Stimulated activated CD4-positive, alpha-beta T cell treated with anti-CD3 and anti-CD28 coated beads, TNF-alpha, amount 100 ng/mL, for 48 hours (primary cell): ENCODE measurements at regions not wholly inside any gene's neighbourhood (a gene's known extent, or its start where the extent isn't known, plus 50 kb on each side); places are given as distances from the start of the nearest gene placed in this dataset.

Experiments used
- DNase-seq, 3 donors: peaks; one replicate each; pipeline ENCODE4 v3.0.0-alpha.2; 2020; ENCODE audit warnings: low read depth in 3 of 3

DNA sequence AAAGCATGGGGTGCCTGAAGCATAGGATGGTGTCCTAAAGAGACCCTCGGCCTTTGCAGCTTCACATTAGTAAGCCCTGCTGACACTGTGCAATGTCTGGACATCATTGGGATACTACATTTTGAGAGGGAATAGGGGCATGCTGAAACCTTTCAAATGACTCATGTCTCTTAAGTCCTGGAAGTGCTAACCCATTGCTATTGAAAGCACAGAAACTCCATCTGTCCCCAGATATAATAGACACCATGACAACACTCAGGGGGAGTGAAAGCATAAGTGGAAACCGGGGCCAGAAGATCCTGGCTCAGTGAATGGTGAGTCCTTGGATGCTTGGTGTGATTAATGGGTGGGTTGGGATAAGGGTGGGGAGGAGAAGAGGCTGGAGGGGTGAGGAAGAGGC lies 595.5 kb upstream of the ID2 start:
- no peak for DNase-seq

DNA sequence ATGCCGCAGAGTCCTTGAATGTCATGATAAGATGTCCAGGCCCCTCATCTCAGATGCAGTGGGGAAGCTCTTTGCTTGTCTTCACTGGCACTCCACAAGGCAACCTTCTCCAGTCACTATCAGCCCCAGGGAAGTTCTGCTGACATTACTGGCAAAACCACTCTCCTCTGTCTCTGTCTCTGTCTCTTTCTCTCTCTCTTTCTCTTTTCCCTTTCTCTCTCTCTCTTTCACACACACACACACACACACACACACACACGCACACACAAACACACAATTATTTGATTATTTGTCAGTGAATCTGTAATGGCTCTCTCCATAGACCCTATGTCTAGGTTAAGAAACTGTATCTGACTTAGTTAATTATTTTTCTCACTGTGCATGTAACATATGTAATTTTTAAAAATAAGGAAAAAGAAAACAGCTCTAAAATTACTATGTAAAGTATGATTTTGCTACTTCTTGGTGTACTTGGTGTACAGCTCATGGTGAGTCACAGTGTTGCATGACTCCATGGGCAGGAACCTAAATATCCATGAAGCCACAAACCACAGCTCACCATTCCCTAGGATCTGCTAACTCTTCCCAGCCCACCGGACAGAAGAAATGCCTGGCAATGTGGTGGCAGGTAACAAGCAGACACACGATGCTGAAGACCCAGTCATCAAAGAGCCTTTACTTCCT lies 594.9 kb upstream of the ID2 start:
- DNase-seq = no peak

DNA sequence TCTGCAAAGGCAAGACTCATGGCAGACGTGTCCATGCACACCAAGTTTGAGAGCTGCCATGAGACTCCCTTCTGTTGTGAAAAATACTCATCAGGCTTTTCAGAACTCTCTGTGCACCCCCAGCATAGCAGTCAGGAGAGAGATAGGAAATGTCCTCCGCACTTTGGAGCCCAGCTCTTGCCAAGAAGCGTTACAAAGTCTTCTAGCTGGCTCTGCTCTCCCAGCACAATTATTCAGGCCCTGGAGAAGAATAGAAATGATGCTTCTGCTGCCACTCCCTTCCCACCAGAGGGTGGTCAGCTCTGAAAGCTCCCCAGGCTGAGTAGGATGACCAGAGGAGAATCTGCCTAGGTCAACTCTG lies 594.4 kb upstream of the ID2 start:
- no peak for DNase-seq

DNA sequence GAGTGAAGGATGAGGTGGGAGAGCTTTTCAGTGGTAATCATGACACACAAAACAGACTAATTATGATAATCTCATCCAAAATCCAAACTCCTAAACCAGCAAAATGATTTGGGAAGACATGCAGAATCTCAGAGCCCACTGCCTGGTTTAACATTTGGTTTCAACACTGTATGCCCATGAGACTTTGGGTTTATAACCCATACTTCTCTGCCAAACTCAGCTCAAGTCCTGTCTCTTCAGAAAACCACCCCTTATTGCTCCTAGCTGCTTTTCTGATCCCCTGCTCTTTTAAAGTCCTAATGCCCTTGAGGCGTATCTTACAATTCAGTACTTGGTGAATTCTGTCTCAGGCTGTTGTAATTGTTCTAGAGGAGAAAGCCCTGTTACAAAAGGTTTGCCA lies 593.0 kb upstream of the ID2 start:
- DNase-seq = no peak

DNA sequence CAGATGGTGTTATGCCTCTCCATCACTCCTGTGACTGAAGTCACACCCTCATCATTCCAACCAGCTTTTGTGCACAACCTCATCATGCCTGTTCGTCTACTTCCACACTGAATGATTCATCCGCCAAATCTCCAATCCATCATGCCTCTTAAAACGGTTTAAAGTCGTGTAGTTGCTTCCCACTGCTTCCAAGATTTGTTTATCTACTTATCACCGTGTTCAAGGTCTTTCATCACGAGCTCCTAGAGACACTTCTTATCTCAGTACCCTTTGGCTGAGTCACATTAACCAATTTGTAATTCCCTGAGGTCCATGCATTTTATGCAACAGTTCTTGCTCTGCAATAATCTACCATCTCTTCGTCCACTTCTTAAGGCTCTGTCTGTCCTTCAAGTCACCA lies 592.3 kb upstream of the ID2 start:
- no peak for DNase-seq

DNA sequence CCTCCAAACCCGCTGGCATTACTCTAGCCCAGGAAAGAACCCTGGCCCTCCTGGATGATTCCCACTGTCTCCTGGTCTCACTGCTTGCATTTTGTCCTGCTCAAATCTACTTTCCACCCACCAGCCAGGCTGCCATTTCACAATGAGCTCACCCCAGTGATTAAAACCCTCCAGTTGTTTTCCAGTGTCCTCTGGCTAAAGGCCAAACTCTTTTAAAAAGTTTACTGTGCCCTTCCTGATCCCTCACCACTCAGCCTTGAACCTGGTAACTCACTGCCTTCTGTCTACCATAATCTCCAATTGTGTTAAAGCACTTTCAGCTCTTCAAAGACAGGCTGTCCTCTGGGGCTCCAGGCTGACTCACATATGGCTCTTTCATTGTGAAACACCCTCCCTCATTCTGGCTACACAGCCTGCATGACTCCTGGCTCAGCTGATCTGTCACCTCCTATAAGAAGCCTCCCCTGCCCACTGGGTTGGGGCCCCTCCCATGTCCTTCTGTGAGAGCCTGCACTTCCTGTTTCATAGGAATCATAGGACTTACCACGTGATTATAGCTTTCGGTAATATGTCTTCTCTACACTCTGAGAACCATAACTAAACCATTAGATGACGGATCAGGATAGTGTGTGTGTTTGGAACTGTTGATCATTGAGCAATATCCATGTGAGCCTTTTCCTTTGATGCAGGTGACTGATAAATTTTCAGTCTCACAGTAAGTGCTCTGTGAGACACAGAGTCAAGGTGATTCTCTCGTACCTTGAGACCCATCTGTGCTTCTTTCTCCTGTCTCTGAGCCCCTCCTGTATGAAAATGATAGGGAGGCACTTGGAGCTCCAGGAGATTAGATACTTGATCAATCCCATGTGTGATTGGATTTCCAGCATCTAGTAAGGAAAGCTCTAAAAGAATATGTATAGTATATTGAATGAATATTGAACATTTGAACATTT lies 590.8 kb upstream of the ID2 start:
- peak; percentile 47 to 85 (median 67) for DNase-seq

DNA sequence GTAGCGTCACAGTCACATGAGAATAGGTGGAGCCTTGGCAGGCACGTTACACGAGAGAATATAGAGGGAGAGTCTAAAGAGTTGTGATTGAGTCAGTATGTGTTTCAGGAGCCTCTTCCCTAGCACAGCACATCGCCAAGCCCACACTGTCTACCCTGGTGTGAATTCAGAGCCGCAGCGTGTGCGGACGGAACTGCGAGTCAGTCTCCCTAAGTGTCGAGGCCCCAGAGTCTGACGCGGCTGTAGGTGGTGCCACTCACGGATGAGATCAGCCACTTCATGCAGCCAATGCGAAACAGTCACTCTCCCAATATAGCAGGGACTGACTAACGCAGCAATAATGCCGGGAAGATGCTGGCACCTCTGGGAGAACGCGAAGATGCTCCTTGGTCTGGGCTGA lies 587.3 kb upstream of the ID2 start:
- DNase-seq = no peak

DNA sequence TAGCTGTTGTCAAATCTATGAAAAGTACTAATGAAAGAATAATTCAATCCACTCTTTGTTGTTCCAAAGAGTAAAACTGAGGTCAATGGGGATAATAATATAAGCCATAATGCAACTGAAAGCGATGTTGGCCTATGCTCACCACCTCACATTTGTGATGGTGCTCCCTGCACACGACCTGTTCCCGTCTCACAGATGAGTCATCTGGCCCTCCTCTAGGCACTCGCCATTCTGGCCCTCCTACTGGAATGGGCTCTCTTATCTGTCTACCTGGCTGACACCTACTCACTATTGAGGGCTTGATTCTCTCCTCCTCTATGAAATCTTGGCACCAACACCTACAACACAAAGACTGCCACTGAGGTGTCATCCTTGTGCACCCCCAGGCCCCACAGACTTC lies 585.9 kb upstream of the ID2 start:
- no peak for DNase-seq

DNA sequence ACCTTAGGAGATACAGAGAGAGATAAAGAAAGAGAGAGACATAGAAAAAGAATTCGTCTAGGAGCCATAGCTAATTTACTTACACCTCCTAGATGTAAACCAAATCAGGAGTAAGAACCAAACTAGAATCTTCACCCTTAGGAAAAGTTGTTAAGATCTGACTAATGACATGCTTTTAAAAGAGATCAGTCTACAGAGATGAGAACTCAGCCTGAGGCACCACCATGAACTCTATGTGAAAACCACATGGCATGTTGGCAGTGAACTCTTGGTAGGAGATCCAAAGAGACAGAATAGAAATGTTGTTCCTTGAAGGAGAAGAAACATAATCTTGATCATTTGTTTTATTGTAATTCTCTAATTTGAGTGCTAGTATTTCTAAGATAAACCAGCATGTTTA lies 585.4 kb upstream of the ID2 start:
- DNase-seq = no peak

DNA sequence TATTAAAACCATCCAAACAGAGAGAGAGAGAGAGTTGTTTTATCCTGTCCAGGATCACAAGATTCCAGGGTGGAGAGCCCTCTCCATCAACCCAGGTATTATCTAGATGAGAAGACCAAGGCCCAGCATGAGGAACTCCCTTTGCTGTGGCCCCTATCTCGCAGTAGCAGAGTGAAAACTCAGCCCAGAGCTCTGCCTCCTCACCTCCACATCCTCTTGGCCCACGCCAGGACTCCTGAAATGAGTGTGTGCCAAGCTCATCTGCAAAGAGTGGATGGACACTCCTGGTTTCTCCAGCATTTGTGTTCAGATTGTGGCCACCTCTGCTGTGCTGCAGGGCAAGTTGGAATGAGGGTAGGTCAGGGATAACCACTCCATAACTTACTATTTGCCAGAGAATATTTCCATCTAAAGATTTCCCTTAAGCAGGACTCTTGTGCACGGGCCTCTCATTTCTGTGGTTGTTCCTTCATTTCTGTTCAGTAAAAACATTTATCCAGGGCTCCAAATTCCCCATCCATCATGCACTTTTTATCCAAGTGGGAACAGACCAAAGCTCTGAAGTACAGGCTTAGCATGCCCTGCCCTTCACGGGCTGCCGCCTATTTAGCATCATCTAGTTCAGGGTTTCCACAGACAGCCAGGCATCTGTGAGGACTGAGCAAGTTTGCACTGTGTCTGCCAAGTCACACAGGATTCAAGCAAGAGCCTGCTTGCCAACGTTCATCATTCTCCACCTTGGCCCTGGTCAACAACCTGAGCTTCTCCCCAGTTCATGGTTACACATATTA lies 583.2 kb upstream of the ID2 start:
- DNase-seq = no peak

DNA sequence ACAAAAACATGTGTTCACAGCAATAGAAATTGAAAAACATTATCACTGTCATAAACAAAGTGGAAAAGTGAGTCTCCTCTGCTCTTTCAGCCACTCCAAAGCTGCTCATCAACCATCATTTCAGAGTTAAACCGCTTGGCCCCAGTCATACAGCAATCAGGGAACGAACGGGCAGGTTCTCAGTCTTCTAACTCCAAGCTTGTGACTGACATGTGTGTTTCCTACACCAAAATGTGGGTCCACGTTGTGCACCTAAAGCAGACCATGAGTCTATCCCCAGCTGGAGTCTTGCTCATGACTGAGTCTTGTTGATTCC lies 582.6 kb upstream of the ID2 start:
- DNase-seq = no peak

DNA sequence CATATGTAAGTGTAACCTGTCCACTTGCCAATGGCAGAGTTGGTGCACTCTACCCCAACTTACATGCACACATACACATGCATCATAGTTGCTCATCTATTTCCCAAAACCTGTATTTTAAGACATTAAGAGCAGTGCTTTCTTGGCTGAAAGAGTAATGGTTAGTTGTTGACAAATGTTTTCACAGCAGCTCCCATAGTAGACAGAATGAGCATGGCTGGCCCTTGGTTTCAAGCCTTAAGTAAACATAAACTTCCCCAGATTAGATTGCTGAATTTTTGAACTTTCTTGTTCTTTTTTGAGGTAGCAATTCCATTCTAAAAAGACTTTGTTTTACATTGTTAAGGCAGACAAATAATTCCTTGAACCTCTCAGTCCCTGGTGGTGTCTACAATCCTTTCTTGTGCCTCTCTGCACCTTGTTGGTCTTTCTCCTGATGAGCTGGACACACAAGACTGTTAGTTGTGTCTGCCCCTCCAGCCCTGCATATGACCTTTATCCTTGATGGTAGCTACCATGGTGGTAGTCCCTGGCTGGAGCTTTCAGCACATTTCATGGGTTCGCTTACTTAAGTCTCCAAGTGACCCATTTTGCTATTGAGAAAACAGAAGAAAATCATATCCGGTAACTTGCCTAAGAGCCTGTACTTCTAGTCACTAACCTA lies 580.1 kb upstream of the ID2 start:
- no peak for DNase-seq

DNA sequence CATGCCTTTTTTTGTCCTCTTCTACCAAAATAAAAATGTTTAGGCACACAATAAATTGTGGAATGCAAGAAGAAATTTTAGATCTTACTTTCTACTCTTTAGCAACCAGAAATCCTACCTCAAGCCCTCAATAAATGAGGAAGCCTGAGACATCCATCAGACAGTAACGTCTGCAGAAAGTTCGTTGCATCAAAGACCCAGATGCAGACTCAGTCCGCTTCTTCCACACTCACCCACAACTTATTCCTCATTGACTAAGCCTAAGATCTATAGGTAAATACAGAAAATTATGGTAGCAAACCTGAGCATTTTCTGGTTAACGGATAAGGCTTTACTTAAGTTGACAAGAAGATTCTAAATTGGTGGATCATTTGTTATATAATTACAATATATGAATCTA lies 579.4 kb upstream of the ID2 start:
- DNase-seq = no peak

DNA sequence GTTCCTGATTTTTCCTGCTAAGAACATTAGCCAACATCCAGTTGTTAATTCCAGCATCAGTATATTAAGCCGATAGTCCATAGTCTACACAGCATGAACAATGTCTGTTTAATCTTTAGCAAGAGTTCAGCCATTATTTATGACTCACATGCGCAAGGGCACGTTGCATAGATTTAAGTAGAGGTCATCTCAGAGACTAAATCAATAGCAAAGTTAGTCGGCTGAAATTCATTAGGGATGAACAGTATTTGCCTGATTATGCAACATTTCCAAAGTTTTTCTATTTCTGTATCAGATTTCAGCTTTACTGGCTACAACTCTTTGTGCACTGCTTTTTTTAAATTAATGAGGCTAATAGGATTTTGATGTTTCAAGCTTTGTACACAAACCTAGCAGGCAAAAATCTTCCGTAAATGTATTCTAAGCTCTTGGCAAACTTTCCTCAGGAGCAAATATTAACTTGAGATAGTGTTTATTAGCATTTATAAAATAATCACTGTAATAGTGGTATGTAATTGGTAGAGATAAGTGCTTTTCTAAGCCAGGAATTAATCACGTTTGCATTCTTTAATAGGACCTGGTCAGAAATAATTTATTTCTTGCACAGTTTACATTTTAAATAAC lies 578.7 kb upstream of the ID2 start:
- DNase-seq = no peak

DNA sequence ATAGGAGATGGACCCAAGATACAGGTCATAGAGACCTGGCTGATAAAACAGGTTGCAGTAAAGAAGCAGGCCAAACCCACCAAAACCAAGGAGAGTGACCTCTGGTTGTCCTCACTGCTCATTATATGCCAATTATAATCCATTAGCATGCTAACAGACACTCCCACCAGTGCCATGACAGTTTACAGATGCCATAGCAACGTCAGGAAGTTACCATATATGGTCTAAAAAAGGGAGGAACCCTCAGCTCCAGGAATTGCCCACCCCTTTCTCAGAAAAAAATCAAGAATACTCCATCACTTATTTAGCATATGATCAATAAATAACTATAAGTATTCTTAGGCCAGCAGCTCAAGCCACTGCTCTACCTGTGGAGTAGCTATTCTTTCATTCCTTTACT lies 574.7 kb upstream of the ID2 start:
- DNase-seq = no peak

DNA sequence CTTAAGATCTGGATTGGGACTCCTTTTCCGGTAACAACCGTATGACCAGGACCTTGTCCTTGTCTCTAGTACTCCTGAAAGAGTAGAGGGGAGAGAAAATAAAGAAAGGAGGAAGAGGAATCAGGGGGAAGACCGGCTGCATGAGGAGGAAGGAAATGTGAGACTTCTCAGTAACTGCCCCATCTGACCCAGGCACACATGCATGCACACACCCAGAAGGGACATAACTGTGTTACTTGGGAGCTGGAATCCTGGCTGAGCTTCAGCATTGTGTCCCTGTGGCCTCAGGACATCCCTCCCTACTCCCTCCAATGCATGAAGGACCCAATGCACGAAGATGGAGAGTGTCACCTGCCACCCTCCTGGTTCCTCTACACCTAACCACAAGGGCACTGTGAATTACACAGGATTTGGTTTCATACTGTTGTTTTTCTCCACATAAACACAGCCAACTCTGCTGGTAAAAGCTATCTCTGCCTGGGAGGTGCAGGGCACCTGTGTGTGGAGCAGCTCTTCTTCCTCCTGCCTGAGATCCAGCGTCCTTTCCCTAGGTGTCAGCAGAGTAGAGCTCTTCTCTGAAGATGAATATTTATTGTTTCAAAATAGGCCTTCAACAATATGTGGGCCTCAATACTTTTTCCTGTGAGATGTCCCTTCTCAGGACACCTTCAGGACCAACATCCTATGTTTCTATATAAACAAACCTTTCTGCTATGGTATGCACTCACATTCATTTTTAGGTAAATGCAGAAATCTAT lies 574.1 kb upstream of the ID2 start:
- DNase-seq = no peak

DNA sequence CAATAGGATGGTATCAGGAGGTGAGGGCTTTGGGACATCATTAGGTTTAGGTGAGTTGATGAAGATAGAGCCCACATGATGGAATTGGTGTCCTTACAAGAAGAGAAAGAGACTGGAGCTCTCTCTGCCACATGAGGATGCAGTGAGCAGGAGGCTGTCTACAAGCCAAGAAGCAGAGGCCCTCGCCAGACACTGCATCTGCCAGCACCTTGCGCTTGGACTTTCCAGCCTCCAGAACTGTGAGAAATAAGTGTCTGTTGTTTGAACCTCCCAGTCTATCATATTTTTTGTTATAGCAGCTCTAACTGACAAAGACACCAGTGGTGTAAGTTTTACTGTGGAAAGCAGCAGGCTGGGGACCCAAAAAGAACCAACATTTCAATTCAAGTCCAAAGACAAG lies 571.1 kb upstream of the ID2 start:
- DNase-seq = no peak

DNA sequence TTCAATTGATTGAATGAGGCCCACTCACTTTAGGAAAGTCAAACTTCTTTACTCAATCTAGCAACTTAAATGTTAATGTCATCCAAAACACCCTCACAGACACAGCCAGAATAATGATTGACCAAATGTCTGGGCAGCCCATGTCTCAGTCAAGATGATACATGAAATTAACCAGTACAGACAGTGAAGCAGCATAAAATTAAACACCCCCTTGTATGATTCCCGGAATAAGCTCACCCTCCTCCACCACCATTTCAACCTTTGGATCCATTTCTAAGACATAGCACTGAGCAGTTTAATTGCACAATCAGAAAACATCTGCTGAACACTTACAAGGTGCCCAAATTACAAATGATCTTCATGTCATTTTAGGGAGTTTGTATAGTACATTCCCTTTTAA lies 570.7 kb upstream of the ID2 start:
- DNase-seq = no peak

DNA sequence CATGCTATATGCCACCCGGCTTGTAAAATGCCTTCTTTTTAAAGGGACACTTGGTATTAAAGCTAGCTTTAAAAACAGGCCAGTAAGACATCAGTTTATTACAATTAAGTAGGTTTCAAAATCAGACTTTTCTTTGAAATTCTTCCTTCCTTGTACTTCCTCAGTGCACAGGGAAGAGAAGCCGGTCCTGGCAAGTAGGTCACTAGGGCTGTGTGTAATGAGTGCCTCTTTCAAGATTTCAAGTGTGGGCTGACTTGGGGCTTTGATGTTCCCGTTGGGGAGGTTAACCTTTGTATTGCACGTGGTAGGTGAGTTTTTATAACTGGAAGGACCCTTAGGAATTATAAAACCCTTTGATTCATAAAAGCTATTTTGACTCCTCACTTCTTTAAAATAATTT lies 566.4 kb upstream of the ID2 start:
- DNase-seq = no peak

DNA sequence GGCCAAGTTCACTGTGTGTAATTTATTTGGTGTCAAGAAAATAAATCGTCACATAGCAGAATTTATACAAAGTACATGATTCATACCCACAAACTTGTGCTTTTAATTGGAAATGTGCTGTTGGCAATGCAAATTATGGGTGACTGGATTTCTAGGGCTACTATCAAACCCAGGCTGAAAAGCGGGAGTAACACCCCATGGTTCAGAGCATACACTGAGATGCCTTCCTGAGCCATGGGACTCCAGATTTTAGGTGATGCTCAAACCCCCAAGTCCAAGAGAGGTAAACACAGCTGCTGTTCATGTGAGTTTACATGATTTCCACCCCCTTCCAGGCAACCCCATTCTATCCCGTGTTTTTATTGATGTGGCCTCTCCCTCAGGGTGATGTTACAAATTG lies 565.9 kb upstream of the ID2 start:
- no peak for DNase-seq

DNA sequence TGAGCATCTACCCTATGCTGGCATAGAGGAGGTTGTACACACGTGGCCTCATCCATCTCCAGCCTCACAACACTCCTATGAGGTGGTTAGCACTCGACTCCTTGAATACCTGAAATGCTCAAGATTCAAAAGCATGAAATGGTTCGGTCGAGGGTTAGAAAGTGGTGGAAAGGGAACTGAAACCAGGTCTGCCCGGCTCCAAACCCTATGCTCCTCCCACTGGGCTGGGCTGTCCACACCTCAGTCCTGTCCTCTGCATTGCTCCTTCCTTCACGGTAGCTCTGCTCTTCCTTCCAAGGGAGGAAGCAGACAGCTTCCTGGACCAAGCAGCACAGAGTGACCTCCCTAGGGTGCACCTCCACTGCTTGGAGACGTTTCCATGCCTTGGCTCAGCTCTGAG lies 565.2 kb upstream of the ID2 start:
- DNase-seq = no peak
